Common myeloid progenitor, CD34-positive (primary cell): ENCODE measurements at regions not wholly inside any gene's neighbourhood (a gene's known extent, or its start where the extent isn't known, plus 50 kb on each side); places are given as distances from the start of the nearest gene placed in this dataset.

Experiments used
- CTCF ChIA-PET: fragments of 350-600 bp; sonication (Branson Sonifier 250); formaldehyde crosslinking; loops from one replicate; lab custom pipeline; 2021; ENCODE audit warnings: antibody characterized with exemption; lab: Charles Lee
- POLR2A ChIA-PET: fragments of 350-600 bp; sonication (Branson Sonifier 250); formaldehyde crosslinking; loops from one replicate; lab custom pipeline; 2021; ENCODE audit warnings: antibody characterized with exemption; lab: Charles Lee
- DNase-seq, 3 donors: peaks; one replicate each; pipeline versions ENCODE4 v3.0.0 to v3.0.0-alpha.2; 2013
- H3K27ac ChIP-seq, 2 experiments: 1 replicate in 1 of 2; 2 replicates in 1 of 2; pipeline ENCODE4 v1.7.0; 2013; ENCODE audit warnings: inconsistent platforms in 2 of 2, low read length in 2 of 2, mild to moderate bottlenecking in 2 of 2, low read depth in 1 of 2, moderate library complexity in 1 of 2; ENCODE audit not compliant: severe bottlenecking in 2 of 2, insufficient read depth in 1 of 2, poor library complexity in 1 of 2
- H3K27me3 ChIP-seq, 5 experiments: replicated peaks in 2 of 5; 1 replicate in 3 of 5; 2 replicates in 2 of 5; pipeline versions ENCODE4 v1.6.1 to v1.7.0; 2013; ENCODE audit warnings: low read length in 4 of 5, mild to moderate bottlenecking in 2 of 5, moderate library complexity in 2 of 5, inconsistent platforms in 1 of 5; ENCODE audit not compliant: insufficient read depth in 5 of 5, control insufficient read depth in 4 of 5
- H3K36me3 ChIP-seq, 4 experiments: 1 replicate in 2 of 4; 2 replicates in 2 of 4; pipeline versions ENCODE4 v1.6.1 to v1.7.0; 2013; ENCODE audit warnings: low read length in 3 of 4, control low read depth in 1 of 4, mild to moderate bottlenecking in 1 of 4; ENCODE audit not compliant: control insufficient read depth in 4 of 4, insufficient read depth in 4 of 4
- H3K4me1 ChIP-seq, 4 experiments: 1 replicate in 3 of 4; 2 replicates in 1 of 4; pipeline versions ENCODE4 v1.6.1 to v1.7.1; 2013; ENCODE audit warnings: low read length in 3 of 4, mild to moderate bottlenecking in 3 of 4, control low read depth in 1 of 4, inconsistent platforms in 1 of 4, moderate library complexity in 1 of 4; ENCODE audit not compliant: control insufficient read depth in 4 of 4, insufficient read depth in 4 of 4; ENCODE audit errors: control extremely low read depth in 1 of 4
- H3K4me3 ChIP-seq, 7 experiments: 1 replicate in 4 of 7; 2 replicates in 3 of 7; pipeline versions ENCODE4 v1.5.1 to v1.7.0; 2013; ENCODE audit warnings: mild to moderate bottlenecking in 7 of 7, low read length in 6 of 7, moderate library complexity in 6 of 7, inconsistent platforms in 2 of 7, low read depth in 2 of 7, control low read depth in 1 of 7; ENCODE audit not compliant: insufficient read depth in 4 of 7, control insufficient read depth in 1 of 7; ENCODE audit errors: extremely low read depth in 1 of 7
- H3K9me3 ChIP-seq, 5 experiments: 1 replicate in 4 of 5; 2 replicates in 1 of 5; pipeline versions ENCODE4 v1.6.1 to v1.7.1; 2013; ENCODE audit warnings: low read length in 4 of 5, mild to moderate bottlenecking in 2 of 5, inconsistent platforms in 1 of 5, low read depth in 1 of 5, moderate library complexity in 1 of 5; ENCODE audit not compliant: control insufficient read depth in 4 of 5, insufficient read depth in 2 of 5; ENCODE audit errors: control extremely low read depth in 1 of 5
- WGBS: methylation state at CpG from one replicate; pipeline ENCODE4 v1.1.5; 2013; ENCODE audit not compliant: insufficient coverage; 5-methylcytosine and 5-hydroxymethylcytosine counted together

DNA sequence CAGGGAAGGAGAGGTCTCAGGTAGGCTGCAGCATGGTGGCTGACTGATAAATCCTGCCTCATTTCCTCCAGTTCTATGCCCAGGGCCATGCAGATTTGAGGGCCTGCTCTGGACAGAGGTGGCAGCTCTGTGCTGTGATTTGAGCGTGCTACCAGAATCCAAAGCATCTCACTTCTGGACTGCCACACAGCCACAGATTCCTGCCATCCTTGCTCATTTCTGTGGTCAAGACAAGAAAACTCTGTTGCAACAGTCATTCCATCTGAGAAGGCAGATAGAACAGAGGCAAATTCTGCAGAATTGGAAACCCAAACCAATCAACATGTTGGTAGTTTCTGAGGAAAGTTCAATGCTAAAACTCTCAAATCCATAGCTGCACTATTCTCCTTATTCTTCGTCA is 102.8 kb upstream of the GALNT2 start:
- no peak for DNase-seq

DNA sequence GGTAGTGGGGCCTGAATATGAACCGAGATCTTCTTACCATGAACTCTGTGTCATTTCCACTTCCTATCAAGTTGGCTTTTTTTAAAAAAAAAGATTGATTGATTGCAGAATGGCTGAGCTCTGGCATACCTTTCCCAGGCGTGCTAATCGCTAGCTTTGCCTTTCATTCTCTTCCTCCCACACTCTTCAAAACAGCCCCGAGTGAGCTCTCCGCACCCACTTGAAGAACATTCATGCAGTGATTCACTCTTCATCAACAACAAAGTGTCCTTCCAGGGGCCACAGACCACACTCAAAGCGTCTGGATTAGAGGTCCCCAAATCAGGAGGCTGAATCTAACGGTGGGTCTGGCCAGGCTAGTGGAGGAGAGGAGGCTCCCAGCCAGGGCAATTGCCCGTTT is 96.3 kb upstream of the GALNT2 start:
- no peak for DNase-seq
- H3K27me3 ChIP-seq, result peaks cover 0 to 5% (median 0%) of the 10 kb centered on the region in 5 experiments
- H3K36me3 ChIP-seq, result no peaks in the 10 kb centered on the region
- H3K4me3 ChIP-seq, result no peak overlapping the region
- H3K27ac ChIP-seq, result no peak overlapping the region
- no peaks in the 10 kb centered on the region for H3K4me1 ChIP-seq
- H3K9me3 ChIP-seq, result peaks cover 0 to 4% (median 0%) of the 10 kb centered on the region in 5 experiments
- WGBS, result 87% methylated on average over 6 of the region's 8 CpGs
- ChIA-PET CTCF (interaction anchor here (0.7 kb wide), 1 partner anchor 582 kb away, joined by 3 read pairs; no protein-coding TSS in a partner anchor), POLR2A (no interaction called here)

More for the DNA sequence above, 102.8 kb upstream of the GALNT2 start:
- peaks cover 0 to 3% (median 0%) of the 10 kb centered on the region in 5 experiments for H3K9me3 ChIP-seq
- H3K27me3 ChIP-seq, result peaks cover 0 to 5% (median 0%) of the 10 kb centered on the region in 5 experiments
- 86% methylated on average over 1 of the region's 2 CpGs for WGBS
- POLR2A ChIA-PET, result no interaction called here
- H3K4me3 ChIP-seq, result no peak overlapping the region
- no peak overlapping the region for H3K27ac ChIP-seq
- CTCF ChIA-PET, result no interaction called here
- no peaks in the 10 kb centered on the region for H3K4me1 ChIP-seq
- H3K36me3 ChIP-seq, result no peaks in the 10 kb centered on the region

DNA sequence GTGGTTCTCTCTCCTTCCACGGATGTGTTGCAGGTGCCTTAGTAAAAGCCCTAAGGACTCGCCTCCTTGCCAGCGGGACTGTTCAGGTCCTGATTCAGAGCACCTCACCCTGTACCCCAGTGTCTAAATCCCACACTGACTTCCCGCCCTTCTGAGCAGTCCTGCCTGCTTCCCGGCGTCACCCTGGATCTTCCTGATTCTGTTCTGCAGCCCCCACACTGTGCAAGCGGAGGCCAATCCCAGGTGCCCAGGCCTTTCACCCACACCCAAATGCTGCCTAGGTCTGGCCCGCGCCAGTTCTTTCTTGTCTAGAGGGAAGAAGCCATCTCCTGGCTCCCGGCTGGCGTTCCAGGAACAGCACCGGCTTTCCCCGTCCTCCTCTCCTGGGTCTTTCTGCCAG is 95.9 kb upstream of the GALNT2 start:
- Histone ChIP-seq H3K4me3 (no peak overlapping the region), H3K27me3 (peaks cover 0 to 3% (median 0%) of the 10 kb centered on the region in 5 experiments), H3K9me3 (peaks cover 0 to 8% (median 3%) of the 10 kb centered on the region in 5 experiments), H3K36me3 (no peaks in the 10 kb centered on the region), H3K27ac (no peak overlapping the region), H3K4me1 (no peaks in the 10 kb centered on the region)
- CTCF ChIA-PET, result interaction anchor here (0.7 kb wide), 1 partner anchor 581 kb away, joined by 3 read pairs; no protein-coding TSS in a partner anchor
- no peak for DNase-seq
- POLR2A ChIA-PET, result no interaction called here
- WGBS, result 99% methylated on average over 12 of the region's 13 CpGs

DNA sequence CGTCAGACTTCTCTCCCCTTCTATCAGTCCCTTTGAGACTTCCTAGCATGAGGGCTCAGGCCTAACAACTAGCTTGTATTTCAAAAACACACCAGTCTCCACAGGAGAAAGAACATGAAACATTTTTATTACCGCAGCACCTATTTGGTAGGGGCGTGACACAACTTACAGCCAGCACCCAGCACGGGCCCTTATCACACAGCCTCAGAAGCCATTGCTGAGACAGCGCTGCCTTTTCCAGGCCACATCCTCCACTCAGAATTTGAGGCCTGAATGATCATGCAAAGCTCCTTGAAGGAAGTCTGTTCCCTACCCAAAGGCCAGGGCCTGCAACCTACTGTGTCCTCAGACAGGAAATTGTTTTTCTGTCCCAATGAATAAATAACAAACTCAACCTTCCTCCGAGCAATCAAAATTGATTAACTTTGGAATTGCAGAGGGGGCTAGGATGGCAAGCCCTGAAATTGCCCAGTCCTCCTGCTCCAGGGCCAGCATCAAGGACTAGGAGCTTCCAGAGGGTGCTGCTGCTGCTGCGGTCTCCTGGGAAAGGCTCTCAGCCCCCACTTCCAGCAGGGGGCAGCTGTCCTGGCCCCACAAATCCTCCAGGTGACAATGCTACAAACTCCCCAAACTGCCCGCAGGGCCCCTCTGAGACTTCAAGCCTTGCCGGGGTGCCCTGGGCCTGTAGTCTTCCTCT is 94.3 kb upstream of the GALNT2 start:
- WGBS, result 90% methylated on average over 8 of the region's 9 CpGs
- H3K27me3 ChIP-seq, result peaks cover 0 to 2% (median 0%) of the 10 kb centered on the region in 5 experiments
- no peaks in the 10 kb centered on the region for H3K4me1 ChIP-seq
- POLR2A ChIA-PET, result no interaction called here
- peaks cover 0 to 11% (median 4%) of the 10 kb centered on the region in 5 experiments for H3K9me3 ChIP-seq
- CTCF ChIA-PET, result no interaction called here
- no peaks in the 10 kb centered on the region for H3K36me3 ChIP-seq
- peak; percentile 10 to 29 (median 17) for DNase-seq
- no peak overlapping the region for H3K27ac ChIP-seq
- no peak overlapping the region for H3K4me3 ChIP-seq

DNA sequence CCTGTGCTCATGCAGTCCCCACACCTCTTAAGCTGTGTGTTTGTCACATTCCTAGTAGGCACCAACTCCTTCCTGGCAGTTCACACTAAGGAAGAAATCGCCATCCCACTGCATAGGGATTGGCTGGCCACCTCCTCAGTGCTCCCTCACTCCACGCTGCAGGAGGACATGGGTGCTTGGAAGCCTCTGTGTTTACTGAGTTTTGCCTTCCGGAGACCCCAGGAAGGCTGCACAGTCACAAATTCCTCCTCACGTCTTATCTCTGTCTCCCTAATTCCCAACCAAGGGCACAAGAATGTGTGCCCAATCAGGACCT is 93.8 kb upstream of the GALNT2 start:
- Histone ChIP-seq H3K27ac (no peak overlapping the region), H3K4me1 (no peaks in the 10 kb centered on the region), H3K36me3 (no peaks in the 10 kb centered on the region), H3K9me3 (peaks cover 0 to 13% (median 4%) of the 10 kb centered on the region in 5 experiments), H3K4me3 (no peak overlapping the region), H3K27me3 (peaks cover 0 to 2% (median 0%) of the 10 kb centered on the region in 5 experiments)
- ChIA-PET POLR2A (no interaction called here), CTCF (no interaction called here)
- WGBS, result 96% methylated on average over 3 of the region's 4 CpGs
- no peak for DNase-seq

DNA sequence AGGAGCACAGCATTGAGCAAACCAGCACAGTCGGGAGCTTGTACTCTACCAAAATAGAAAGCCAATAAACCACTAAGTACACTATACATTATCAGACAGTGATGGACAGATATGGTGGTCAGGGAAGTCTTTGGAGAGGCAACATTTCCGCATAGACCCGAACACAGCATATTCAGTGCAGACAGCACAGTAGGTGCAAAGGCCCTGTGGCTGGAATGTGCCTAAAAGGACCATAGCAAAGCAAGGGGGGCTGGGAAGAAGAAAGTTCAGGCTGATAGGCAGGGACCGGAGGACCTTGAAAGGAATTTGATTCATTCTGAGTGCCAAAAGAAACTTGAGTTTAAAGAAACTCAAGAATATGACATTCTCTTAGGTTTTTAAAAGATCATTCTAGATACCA is 92.0 kb upstream of the GALNT2 start:
- ChIA-PET POLR2A (no interaction called here), CTCF (no interaction called here)
- H3K9me3 ChIP-seq, result peaks cover 0 to 13% (median 4%) of the 10 kb centered on the region in 5 experiments
- no peaks in the 10 kb centered on the region for H3K4me1 ChIP-seq
- 97% methylated on average over 3 of the region's 4 CpGs for WGBS
- H3K36me3 ChIP-seq, result no peaks in the 10 kb centered on the region
- no peak overlapping the region for H3K27ac ChIP-seq
- DNase-seq, result no peak
- no peak overlapping the region for H3K4me3 ChIP-seq
- peaks cover 0 to 2% (median 0%) of the 10 kb centered on the region in 5 experiments for H3K27me3 ChIP-seq

DNA sequence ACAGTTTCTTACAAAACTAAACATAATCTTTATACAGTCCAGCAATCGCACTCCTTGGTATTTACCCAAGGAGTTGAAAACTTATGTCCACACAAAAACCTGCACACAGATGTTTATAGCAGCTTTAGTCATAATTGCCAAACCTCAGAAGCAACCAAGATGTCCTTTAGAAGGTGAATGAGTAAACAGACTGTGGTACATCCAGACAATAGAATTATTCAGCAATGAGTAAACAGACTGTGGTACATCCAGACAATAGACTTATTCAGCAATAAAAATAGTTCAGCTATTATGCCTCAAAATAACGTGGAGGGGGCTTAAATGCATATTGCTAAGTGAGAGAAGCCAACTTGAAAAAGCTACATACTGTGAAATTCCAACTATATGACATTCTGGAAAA is 87.0 kb upstream of the GALNT2 start:
- H3K36me3 ChIP-seq, result no peaks in the 10 kb centered on the region
- H3K4me1 ChIP-seq, result no peaks in the 10 kb centered on the region
- DNase-seq, result no peak
- no peak overlapping the region for H3K27ac ChIP-seq
- POLR2A ChIA-PET, result no interaction called here
- peaks cover 0 to 3% (median 0%) of the 10 kb centered on the region in 5 experiments for H3K27me3 ChIP-seq
- CTCF ChIA-PET, result no interaction called here
- 100% methylated on average over 1 of the region's 2 CpGs for WGBS
- peaks cover 0 to 13% (median 4%) of the 10 kb centered on the region in 5 experiments for H3K9me3 ChIP-seq
- H3K4me3 ChIP-seq, result no peak overlapping the region
